ENCODE measurements at regions not wholly inside any gene's neighbourhood (a gene's known extent, or its start where the extent isn't known, plus 50 kb on each side); places are given as distances from the start of the nearest gene placed in this dataset.
"Not testable (repeated sequence)": the region's sequence is repeated elsewhere in the genome, so short reads cannot be mapped to it uniquely, and the experiment has no call there.

GRCh38 chr11:23563591-23563990 lies 703.3 kb upstream of the CCDC179 start:
- DNase-seq, result no peak

GRCh38 chr11:23564370-23564769 lies 704.1 kb upstream of the CCDC179 start:
- no peak for DNase-seq

GRCh38 chr11:23569134-23569533 lies 708.9 kb upstream of the CCDC179 start:
- DNase-seq, result no peak

- no peak for DNase-seq
Observed at GRCh38 chr11:23569547-23569946, 709.3 kb upstream of the CCDC179 start.

GRCh38 chr11:23570828-23571227 lies 710.6 kb upstream of the CCDC179 start:
- DNase-seq, result no peak

GRCh38 chr11:23573429-23573828 lies 713.2 kb upstream of the CCDC179 start:
- no peak for DNase-seq

- no peak for DNase-seq
Observed at GRCh38 chr11:23574149-23574548, 713.9 kb upstream of the CCDC179 start.

GRCh38 chr11:23577296-23577695 lies 717.0 kb upstream of the CCDC179 start:
- no peak for DNase-seq

GRCh38 chr11:23585416-23586104 lies 725.3 kb upstream of the CCDC179 start:
- DNase-seq, result no peak

- DNase-seq, result no peak
Observed at GRCh38 chr11:23586173-23586572, 725.9 kb upstream of the CCDC179 start.

GRCh38 chr11:23590596-23591308 lies 730.5 kb upstream of the CCDC179 start:
- DNase-seq, result no peak

GRCh38 chr11:23594755-23595154 lies 734.5 kb upstream of the CCDC179 start:
- DNase-seq, result no peak

- DNase-seq, result no peak
Observed at GRCh38 chr11:23604966-23605365, 744.7 kb upstream of the CCDC179 start.

GRCh38 chr11:23606191-23606590 lies 745.9 kb upstream of the CCDC179 start:
- DNase-seq, result no peak

- DNase-seq, result no peak
Observed at GRCh38 chr11:23611726-23612125, 751.5 kb upstream of the CCDC179 start.

- no peak for DNase-seq
Observed at GRCh38 chr11:23620617-23621016, 760.3 kb upstream of the CCDC179 start.

- no peak for DNase-seq
Observed at GRCh38 chr11:23632293-23632692, 772.0 kb upstream of the CCDC179 start.

- DNase-seq, result no peak
Observed at GRCh38 chr11:23644443-23644842, 784.2 kb upstream of the CCDC179 start.

GRCh38 chr11:23652336-23652735 lies 792.1 kb upstream of the CCDC179 start:
- DNase-seq, result not testable (repeated sequence)

- no peak for DNase-seq
Observed at GRCh38 chr11:23653071-23653675, 792.9 kb upstream of the CCDC179 start.

- DNase-seq, result no peak
Observed at GRCh38 chr11:23668324-23668723, 808.0 kb upstream of the CCDC179 start.

- no peak for DNase-seq
Observed at GRCh38 chr11:23673366-23673765, 813.1 kb upstream of the CCDC179 start.

- DNase-seq, result no peak
Observed at GRCh38 chr11:23674866-23675265, 814.6 kb upstream of the CCDC179 start.
